Adrenal gland (tissue), 5 donors: ENCODE measurements at regions not wholly inside any gene's neighbourhood (a gene's known extent, or its start where the extent isn't known, plus 50 kb on each side); places are given as distances from the start of the nearest gene placed in this dataset.

Experiments used
- CTCF ChIP-seq, 6 experiments: fragments of 450-650 bp in 4 of 6; fragments of 200-600 bp in 2 of 6; sonication (generic) in 1 of 6; IDR thresholded peaks; 1 replicate in 5 of 6; 2 replicates in 1 of 6; pipeline versions ENCODE4 v1.5.1 to v1.8.0; 2016 to 2021; ENCODE audit warnings: antibody characterized with exemption in 6 of 6, mild to moderate bottlenecking in 2 of 6, moderate library complexity in 1 of 6
- POLR2A ChIP-seq, 2 donors: fragments of 450-650 bp; IDR thresholded peaks; one replicate each; pipeline ENCODE4 v1.6.1; 2017; ENCODE audit warnings: antibody characterized with exemption in 2 of 2, mild to moderate bottlenecking in 2 of 2, moderate library complexity in 1 of 2
- donor health status: DM: no; HTN: no; CAD: no.

- TF ChIP-seq CTCF (IDR thresholded peaks at IDR 0.05), result no peak
- no peak for TF ChIP-seq POLR2A (IDR thresholded peaks at IDR 0.05)
Measured at GRCh38 chr5:27773636-27774035, 735.2 kb upstream of the CDH9 start.
